ENCODE measurements at regions not wholly inside any gene's neighbourhood (a gene's known extent, or its start where the extent isn't known, plus 50 kb on each side); places are given as distances from the start of the nearest gene placed in this dataset.
"Not testable (repeated sequence)": the region's sequence is repeated elsewhere in the genome, so short reads cannot be mapped to it uniquely, and the experiment has no call there.

DNA sequence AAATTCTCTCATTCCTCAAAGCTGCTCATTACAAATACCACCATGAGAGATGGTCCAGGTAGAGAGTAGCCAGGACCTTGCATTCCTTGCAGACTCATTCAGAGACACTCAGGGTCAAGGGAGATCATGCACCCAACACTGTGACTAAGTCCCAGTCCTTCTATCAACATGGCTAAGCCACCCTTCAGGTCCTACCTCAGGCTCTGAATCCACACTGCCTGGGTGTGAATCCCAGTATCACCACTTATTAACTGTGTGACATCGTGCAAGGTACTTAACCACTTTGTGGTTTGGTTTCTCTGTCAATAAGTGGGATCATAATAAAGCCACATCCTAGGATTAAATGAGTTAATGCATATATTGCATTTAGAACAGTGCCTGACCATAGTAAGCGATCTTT, 124.1 kb upstream of the NEIL3 start:
- H3K9me3 Mint-ChIP-seq = no peaks in the 10 kb centered on the region
- H3K27ac Mint-ChIP-seq = no peak overlapping the region
- H3K4me1 Mint-ChIP-seq = no peaks in the 10 kb centered on the region
- no peaks in the 10 kb centered on the region for H3K27me3 Mint-ChIP-seq
- no peak for DNase-seq
- ATAC-seq = peak; percentile 50
- no peak overlapping the region for H3K4me3 Mint-ChIP-seq

GRCh38 chr4:177187371-177187770, 122.3 kb upstream of the NEIL3 start:
- no peaks in the 10 kb centered on the region for H3K4me1 Mint-ChIP-seq
- H3K27me3 Mint-ChIP-seq = no peaks in the 10 kb centered on the region
- H3K9me3 Mint-ChIP-seq = no peaks in the 10 kb centered on the region
- no peak for DNase-seq
- no peak overlapping the region for H3K27ac Mint-ChIP-seq
- H3K4me3 Mint-ChIP-seq = no peak overlapping the region
- ATAC-seq = no peak

DNA sequence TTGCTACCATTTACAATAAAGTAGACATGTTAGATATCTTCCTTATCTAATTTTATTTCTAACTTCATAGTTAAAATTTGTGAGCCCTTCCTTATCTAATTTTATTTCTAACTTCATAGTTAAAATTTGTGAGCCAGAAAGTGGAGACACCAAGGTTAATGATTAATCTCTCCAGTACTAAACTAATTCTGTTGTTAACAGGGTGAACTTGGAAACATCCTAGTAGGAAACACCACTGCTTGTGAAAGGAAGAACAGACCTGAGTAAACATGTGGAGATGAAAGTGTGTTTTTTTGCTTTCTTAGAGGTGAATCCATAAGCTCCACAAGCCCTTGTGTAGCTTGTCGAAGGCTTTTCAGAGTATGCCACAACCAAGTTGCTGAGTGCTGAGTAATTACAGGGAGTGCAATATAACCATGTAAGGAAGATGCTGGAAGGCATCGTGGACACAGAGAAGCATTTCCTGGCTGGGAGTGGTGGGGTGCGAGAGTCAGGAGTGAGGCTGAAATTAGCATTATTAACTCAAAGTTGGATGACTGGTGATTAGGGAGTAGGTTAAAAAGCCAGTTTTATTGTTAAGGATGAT, 118.6 kb upstream of the NEIL3 start:
- DNase-seq (no peak), ATAC-seq (no peak)
- H3K9me3 Mint-ChIP-seq = no peaks in the 10 kb centered on the region
- no peaks in the 10 kb centered on the region for H3K4me1 Mint-ChIP-seq
- no peaks in the 10 kb centered on the region for H3K27me3 Mint-ChIP-seq
- no peak overlapping the region for H3K4me3 Mint-ChIP-seq
- H3K27ac Mint-ChIP-seq = no peak overlapping the region

DNA sequence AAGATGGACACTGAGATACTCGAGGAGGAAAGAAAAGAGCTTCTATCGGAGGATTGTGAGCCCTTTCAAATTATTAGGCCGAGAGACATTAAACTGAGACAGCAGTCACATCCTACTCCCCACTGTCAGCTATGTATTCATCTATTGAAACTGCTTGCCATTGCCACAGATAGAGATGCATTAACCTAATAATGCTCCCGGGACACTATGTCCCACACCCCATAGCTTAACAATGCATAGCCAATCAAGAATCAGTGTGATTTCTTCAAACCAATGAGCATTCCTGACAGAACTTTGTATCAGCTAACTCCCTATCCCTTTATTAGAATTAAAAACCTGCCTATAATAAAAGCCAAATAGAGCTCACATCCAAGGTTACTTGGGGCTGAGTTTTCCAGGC, 118.1 kb upstream of the NEIL3 start:
- DNase-seq (no peak), ATAC-seq (no peak)
- H3K9me3 Mint-ChIP-seq = peaks cover 0 to under 1% of the 10 kb centered on the region in 2 donors
- no peak overlapping the region for H3K27ac Mint-ChIP-seq
- no peaks in the 10 kb centered on the region for H3K27me3 Mint-ChIP-seq
- H3K4me3 Mint-ChIP-seq = no peak overlapping the region
- no peaks in the 10 kb centered on the region for H3K4me1 Mint-ChIP-seq

DNA sequence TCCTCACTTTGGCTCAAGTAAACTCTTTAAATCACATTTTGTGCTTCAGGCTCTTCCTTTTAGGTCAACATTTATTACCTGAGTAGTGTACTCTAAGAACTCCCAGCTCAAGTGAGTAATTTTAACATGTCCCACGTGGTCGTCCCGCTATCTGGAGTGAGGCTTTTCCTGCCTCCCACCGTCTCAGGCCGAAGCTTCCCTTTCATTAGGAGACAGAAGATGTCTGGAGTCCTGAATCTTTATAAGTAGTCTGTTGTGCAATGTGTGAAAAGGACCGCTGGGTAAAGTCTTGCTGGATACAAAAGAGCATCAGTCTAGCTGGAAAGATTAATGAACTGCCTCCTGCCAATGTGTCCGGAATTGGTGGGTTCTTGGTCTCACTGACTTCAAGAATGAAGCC, 117.7 kb upstream of the NEIL3 start:
- Mint-ChIP-seq H3K27ac (no peak overlapping the region), H3K4me3 (no peak overlapping the region), H3K27me3 (no peaks in the 10 kb centered on the region), H3K4me1 (no peaks in the 10 kb centered on the region), H3K9me3 (peaks cover 4 to 5% of the 10 kb centered on the region in 2 donors)
- DNase-seq = no peak
- ATAC-seq = no peak

DNA sequence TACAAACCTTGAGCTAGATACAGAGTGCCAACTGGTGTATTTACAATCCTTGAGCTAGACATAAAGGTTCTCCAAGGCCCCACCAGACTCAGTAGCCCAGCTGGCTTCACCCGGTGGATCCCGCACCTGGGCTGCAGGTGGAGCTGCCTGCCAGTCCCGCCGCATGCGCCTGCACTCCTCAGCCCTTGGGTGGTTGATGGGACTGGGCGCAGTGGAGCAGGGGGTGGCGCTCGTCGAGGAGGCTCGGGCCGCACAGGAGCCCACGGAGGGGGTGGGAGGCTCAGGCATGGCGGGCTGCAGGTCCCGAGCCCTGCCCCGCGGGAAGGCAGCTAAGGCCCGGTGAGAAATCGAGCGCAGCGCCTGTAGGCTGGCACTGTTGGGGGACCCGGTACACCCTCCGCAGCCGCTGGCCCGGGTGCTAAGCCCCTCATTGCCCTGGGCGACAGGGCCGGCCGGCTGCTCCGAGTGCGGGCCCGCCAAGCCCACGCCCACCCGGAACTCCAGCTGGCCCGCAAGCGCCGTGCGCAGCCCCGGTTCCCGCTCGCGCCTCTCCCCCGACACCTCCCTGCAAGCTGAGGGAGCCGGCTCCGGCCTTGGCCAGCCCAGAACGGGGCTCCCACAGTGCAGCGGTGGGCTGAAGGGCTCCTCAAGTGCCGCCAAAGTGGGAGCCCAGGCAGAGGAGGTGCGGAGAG, 116.5 kb upstream of the NEIL3 start:
- not testable (repeated sequence) for H3K4me3 Mint-ChIP-seq, H3K4me1 Mint-ChIP-seq, H3K27me3 Mint-ChIP-seq, H3K9me3 Mint-ChIP-seq, H3K27ac Mint-ChIP-seq, DNase-seq, ATAC-seq

- Mint-ChIP-seq H3K4me3 (no peak overlapping the region), H3K27ac (no peak overlapping the region), H3K27me3 (no peaks in the 10 kb centered on the region), H3K4me1 (no peaks in the 10 kb centered on the region), H3K9me3 (peaks cover 7% of the 10 kb centered on the region in 2 donors)
- no peak for ATAC-seq
- no peak for DNase-seq
Observed at GRCh38 chr4:177194906-177195305, 114.8 kb upstream of the NEIL3 start.

DNA sequence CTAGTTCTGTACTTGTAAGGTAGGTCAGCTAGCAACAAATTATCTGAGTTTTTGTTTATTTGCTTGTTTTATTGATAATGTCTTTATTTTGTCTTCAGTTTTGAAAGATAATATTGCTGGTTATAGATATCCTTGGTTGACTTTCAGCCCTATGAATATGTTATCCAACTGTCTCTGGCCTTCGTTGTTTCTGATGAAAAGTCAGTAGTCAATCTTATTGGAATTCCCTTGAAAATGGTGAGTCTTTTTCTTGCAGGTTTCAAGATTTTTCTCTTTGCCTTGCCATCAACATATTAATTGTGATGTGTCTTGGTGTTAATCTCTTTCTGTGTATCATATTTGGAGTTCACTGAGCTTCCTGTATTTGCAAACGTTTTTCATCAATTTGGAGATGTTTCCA, 113.1 kb upstream of the NEIL3 start:
- DNase-seq (no peak), ATAC-seq (no peak)
- Mint-ChIP-seq H3K4me3 (no peak overlapping the region), H3K27me3 (no peaks in the 10 kb centered on the region), H3K9me3 (peaks cover 7% of the 10 kb centered on the region in 2 donors), H3K4me1 (no peaks in the 10 kb centered on the region), H3K27ac (no peak overlapping the region)

GRCh38 chr4:177201614-177202013, 108.1 kb upstream of the NEIL3 start:
- no peak overlapping the region for H3K4me3 Mint-ChIP-seq
- ATAC-seq (no peak), DNase-seq (no peak)
- no peaks in the 10 kb centered on the region for H3K27me3 Mint-ChIP-seq
- H3K27ac Mint-ChIP-seq = no peak overlapping the region
- peaks cover 6 to 7% of the 10 kb centered on the region in 2 donors for H3K9me3 Mint-ChIP-seq
- no peaks in the 10 kb centered on the region for H3K4me1 Mint-ChIP-seq

DNA sequence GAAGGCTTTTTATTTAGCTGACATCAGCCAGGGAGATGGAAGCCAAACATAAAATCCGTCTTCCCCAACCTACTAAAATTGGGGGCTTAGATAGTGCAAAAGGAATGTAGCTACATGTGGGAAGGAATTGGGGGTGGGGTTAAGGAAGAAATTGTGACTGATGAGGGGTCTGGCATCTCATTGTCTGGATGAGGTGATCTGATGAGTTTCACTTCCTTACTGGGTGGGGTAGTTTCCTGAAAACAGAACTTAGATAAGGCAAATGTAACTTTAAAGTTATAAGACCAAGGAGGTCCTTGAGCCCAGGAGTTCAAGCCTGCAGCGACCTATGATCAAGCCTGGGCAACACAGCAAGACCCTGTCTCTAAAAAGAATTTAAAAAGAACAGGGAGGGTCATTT, 105.5 kb upstream of the NEIL3 start:
- ATAC-seq (no peak), DNase-seq (no peak)
- H3K4me3 Mint-ChIP-seq = no peak overlapping the region
- H3K27me3 Mint-ChIP-seq = no peaks in the 10 kb centered on the region
- H3K9me3 Mint-ChIP-seq = no peaks in the 10 kb centered on the region
- no peaks in the 10 kb centered on the region for H3K4me1 Mint-ChIP-seq
- H3K27ac Mint-ChIP-seq = no peak overlapping the region

DNA sequence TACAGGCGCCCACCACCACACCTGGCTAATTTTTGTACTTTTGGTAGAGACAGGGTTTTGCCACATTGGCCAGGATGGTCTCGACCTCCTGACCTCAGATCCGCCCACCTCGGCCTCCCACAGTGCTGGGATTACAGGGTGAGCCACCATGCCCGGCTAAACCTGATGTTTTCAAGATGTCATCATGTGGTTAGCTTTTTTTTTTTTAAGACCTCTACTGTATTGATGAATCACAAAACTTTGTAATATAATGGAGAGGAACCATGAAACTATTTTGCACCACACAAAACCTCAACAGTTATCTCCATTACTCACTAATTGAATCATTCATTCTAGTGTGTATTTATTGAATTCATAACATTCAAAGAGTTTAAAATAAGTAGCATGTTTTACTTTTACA, 94.7 kb upstream of the NEIL3 start:
- peak; percentile 55 for ATAC-seq
- H3K27ac Mint-ChIP-seq = no peak overlapping the region

DNA sequence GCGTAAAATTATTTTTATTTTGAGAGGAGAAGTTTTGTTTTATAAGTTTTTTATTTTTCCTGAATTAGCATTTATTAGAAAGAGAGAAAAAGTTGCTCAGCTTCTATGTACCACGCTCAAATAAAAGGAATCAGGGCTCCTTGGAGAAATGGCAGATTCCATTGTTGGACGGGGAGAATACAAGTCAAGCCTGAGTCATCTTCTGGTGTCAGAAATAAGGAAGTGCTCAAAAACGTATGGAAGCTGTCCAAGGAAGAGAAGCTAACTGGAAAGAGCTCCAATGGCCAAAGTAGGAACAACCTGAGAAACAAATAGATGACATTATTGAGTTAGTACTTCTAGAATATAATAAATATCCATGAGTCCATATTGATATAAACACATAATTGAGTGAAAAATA, 89.3 kb upstream of the NEIL3 start:
- no peaks in the 10 kb centered on the region for H3K27me3 Mint-ChIP-seq
- H3K4me3 Mint-ChIP-seq = no peak overlapping the region
- no peak overlapping the region for H3K27ac Mint-ChIP-seq
- H3K4me1 Mint-ChIP-seq = no peaks in the 10 kb centered on the region
- no peak for ATAC-seq
- H3K9me3 Mint-ChIP-seq = no peaks in the 10 kb centered on the region
- no peak for DNase-seq

More for the DNA sequence above, 94.7 kb upstream of the NEIL3 start:
- no peaks in the 10 kb centered on the region for H3K27me3 Mint-ChIP-seq
- DNase-seq = peak in 1 of 2 donors; percentile 21
- H3K9me3 Mint-ChIP-seq = no peaks in the 10 kb centered on the region
- no peak overlapping the region for H3K4me3 Mint-ChIP-seq
- no peaks in the 10 kb centered on the region for H3K4me1 Mint-ChIP-seq

DNA sequence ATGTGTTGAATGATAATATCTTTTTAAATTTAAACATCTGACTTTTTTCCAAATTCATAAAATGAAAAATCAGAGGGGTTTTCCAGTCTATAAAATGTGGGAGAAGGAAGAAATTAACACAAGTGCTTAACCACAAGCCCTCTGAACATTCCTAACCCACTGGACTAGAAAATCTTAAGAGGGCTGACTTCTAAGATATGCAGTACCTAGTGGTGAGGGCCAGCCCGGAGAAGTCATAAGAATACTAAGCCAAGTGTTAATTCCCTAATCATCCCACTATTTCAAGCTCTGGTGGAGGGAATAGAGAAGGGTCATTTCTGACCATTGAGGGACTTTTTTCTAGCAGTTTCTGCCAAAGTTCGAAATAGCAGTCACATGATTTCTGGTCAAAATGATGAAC, 86.9 kb upstream of the NEIL3 start:
- DNase-seq (no peak), ATAC-seq (no peak)
- Mint-ChIP-seq H3K9me3 (no peaks in the 10 kb centered on the region), H3K27me3 (no peaks in the 10 kb centered on the region), H3K4me3 (no peak overlapping the region), H3K27ac (no peak overlapping the region), H3K4me1 (no peaks in the 10 kb centered on the region)

DNA sequence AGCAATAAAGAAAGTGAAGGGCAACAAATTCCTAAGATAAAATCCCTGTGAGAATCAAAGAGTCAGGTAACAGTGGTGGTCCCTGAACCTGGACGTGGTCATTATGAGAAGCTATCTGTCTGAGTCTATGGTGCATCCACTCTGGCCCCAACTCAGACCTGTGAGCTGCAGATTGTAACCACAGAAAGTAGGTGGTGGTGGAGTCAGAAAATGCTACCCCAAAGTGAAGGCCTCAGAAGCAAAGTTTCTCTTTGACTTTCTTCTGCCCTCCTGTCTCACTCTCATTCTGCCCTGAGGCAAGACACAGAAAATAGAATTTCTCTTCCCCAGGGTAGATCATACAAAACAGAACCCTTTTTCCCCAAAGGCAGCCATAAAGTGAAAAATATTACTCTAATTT, 84.1 kb upstream of the NEIL3 start:
- peaks cover 7% of the 10 kb centered on the region for H3K4me1 Mint-ChIP-seq
- ATAC-seq = no peak

GRCh38 chr4:177227636-177228035, 82.0 kb upstream of the NEIL3 start:
- H3K4me1 Mint-ChIP-seq = peaks cover 7% of the 10 kb centered on the region
- peak; percentile 28 for ATAC-seq
- no peak overlapping the region for H3K4me3 Mint-ChIP-seq
- no peaks in the 10 kb centered on the region for H3K9me3 Mint-ChIP-seq
- H3K27me3 Mint-ChIP-seq = no peaks in the 10 kb centered on the region
- DNase-seq = no peak
- no peak overlapping the region for H3K27ac Mint-ChIP-seq

More for the DNA sequence above, 84.1 kb upstream of the NEIL3 start:
- DNase-seq = no peak
- no peak overlapping the region for H3K4me3 Mint-ChIP-seq
- H3K9me3 Mint-ChIP-seq = no peaks in the 10 kb centered on the region
- no peaks in the 10 kb centered on the region for H3K27me3 Mint-ChIP-seq
- no peak overlapping the region for H3K27ac Mint-ChIP-seq

DNA sequence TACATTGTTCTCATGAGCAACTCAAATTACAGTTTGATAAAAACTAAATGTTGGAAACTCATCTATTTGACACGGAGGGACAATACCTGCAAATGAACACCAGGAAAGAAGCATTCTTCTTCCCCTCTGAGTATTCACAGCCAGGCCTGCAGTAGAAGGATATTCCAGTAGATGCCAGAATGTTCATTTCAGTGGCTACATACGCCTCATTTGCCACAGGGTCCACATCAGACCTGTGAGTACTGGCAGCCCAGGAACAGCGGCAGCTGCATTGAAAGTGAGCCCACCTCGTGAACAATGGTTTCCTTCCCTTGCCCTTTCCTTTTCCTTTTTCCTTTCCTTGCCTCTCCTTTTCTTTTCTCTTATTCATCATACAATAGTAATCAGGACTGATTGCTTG, 81.1 kb upstream of the NEIL3 start:
- Mint-ChIP-seq H3K27me3 (no peaks in the 10 kb centered on the region), H3K4me1 (peaks cover 7% of the 10 kb centered on the region), H3K4me3 (no peak overlapping the region), H3K9me3 (no peaks in the 10 kb centered on the region), H3K27ac (no peak overlapping the region)
- ATAC-seq (no peak), DNase-seq (no peak)

- Mint-ChIP-seq H3K9me3 (no peaks in the 10 kb centered on the region), H3K27ac (peak overlapping the region in 1 of 2 donors; percentile 71), H3K4me1 (peaks cover 7% of the 10 kb centered on the region), H3K4me3 (peak overlapping the region; percentile 43 to 46), H3K27me3 (no peaks in the 10 kb centered on the region)
- ATAC-seq (no peak), DNase-seq (no peak)
Observed at GRCh38 chr4:177229331-177229730, 80.3 kb upstream of the NEIL3 start.

All from stimulated activated naive CD8-positive, alpha-beta T cell treated with anti-CD3 and anti-CD28 coated beads, Interleukin-15, amount 100 ng/mL, for 72 hours (primary cell).